Retina (tissue), 1 donor: ENCODE measurements at regions not wholly inside any gene's neighbourhood (a gene's known extent, or its start where the extent isn't known, plus 50 kb on each side); places are given as distances from the start of the nearest gene placed in this dataset.
"Not testable (repeated sequence)": the region's sequence is repeated elsewhere in the genome, so short reads cannot be mapped to it uniquely, and the experiment has no call there.

Source experiments
- DNase-seq: peaks from one replicate; pipeline ENCODE4 v3.0.0-alpha.2; 2016

GRCh38 chr5:145562931-145563330 lies 272.2 kb downstream of the PRELID2 start:
- DNase-seq, result no peak

DNA sequence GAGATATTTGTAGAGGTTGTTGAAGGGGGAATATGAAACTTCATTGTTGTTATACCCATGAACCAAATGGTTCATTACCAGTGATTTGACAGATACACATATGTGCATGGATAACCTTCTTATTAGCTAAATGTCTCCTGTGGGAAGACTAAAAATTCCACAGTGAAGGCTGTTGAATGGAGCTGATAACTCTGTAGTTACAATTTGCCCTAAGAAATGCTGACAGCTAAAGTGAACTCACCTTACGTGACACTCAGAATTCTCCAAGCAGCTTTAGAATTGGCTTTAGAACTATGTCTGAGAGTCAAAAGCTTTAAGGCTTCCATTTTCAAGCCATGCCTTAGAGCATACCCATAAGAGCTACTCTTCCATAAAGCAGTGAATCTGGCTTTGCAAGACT lies 276.9 kb downstream of the PRELID2 start:
- no peak for DNase-seq

DNA sequence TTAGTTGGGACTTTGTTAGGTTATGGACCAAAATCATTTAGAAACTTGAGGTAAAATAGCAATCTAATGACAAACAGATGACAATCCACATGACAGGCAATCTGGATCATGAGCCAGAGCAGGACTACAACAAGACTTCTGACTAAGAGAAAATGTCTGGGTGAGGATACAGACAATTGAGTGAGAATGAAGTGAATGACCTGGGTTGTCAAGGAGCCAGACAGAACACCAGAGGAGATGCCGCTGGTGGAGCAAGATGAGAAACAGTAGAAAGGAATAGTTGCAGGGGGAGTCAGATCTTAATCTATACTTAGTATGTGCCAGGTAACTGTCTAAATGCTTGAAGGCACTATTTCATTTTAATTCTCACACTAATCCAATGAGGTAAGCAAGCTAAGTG lies 277.8 kb downstream of the PRELID2 start:
- no peak for DNase-seq

GRCh38 chr5:145554399-145554798 lies 280.7 kb downstream of the PRELID2 start:
- no peak for DNase-seq

DNA sequence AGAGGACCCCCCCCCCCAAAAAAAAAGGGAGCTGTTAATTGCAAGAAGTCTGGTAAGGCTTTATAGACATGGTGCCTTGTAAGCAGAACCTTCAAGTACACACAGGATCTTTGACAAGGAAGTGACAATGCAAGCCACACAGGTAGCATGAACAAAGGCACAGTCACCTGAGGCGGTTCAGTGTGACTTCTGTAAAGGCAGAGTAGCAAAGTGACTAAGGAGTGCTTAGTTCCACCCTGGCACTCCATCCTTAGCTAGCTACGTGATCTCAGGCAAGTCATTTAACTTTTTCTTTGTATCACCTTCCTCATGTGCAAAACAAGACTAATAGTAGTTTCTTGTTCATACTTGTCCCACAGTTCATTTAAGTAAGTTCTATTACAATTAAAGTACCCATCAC lies 282.0 kb downstream of the PRELID2 start:
- DNase-seq, result no peak

DNA sequence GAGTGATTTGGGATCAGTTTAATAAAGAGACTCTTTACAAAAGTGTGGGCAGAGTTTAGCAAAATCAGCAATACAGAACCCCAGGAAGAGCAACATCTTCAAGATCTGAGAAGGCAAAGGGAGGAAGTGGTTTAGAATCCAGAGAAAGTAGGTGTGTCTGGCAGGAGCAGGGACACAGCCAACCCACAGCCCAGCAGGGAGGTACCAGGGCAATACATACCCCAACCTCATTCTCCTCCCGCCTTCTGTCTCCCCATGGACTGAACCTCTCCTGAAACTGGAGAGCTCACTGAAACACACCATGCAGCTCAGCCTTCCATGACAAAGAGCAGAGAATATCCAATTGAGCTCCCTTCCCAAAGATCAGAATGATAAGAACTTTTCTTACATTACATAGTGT lies 283.4 kb downstream of the PRELID2 start:
- no peak for DNase-seq

GRCh38 chr5:145548097-145548496 lies 287.0 kb downstream of the PRELID2 start:
- DNase-seq, result no peak

DNA sequence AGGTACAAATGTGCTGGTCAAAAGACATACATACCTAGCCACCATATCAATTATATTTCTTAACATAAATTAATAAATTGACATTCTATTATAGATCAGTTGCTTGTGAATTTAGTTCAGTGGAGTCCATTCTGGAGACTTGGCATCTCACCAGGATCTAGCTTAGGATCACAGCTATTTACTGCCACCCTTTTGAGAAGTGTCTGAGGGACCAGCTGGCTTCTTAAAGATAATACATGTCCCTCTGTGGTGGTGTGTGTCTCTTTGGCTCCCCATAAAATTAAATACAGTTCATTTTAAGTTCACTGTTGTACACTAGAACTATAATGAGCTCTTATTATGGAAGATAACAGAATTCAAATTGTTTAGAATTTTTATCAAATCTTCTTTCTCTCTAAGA lies 290.7 kb downstream of the PRELID2 start:
- DNase-seq, result no peak

- DNase-seq, result no peak
Measured at GRCh38 chr5:145543968-145544367, 291.2 kb downstream of the PRELID2 start.

DNA sequence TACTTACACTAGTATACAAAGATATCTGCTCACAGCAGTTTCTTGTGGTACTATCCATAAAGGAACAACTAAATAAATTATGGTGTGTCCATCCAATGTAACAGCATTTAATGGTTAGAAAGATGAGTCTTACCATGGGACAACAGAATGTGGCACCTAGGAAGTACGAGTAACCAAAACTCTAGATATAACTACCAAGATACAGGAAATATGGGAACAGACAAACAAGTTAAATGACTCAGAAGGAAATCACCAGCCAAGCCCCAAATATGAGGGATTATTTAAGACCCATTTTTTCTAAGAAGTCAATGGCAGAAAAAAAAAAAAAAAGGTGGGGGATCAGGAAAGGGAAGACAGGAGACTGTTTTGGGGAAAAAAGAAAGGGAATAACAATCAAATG lies 294.8 kb downstream of the PRELID2 start:
- no peak for DNase-seq

- DNase-seq, result no peak
Measured at GRCh38 chr5:145539201-145539600, 295.9 kb downstream of the PRELID2 start.

- no peak for DNase-seq
Measured at GRCh38 chr5:145536133-145536532, 299.0 kb downstream of the PRELID2 start.

DNA sequence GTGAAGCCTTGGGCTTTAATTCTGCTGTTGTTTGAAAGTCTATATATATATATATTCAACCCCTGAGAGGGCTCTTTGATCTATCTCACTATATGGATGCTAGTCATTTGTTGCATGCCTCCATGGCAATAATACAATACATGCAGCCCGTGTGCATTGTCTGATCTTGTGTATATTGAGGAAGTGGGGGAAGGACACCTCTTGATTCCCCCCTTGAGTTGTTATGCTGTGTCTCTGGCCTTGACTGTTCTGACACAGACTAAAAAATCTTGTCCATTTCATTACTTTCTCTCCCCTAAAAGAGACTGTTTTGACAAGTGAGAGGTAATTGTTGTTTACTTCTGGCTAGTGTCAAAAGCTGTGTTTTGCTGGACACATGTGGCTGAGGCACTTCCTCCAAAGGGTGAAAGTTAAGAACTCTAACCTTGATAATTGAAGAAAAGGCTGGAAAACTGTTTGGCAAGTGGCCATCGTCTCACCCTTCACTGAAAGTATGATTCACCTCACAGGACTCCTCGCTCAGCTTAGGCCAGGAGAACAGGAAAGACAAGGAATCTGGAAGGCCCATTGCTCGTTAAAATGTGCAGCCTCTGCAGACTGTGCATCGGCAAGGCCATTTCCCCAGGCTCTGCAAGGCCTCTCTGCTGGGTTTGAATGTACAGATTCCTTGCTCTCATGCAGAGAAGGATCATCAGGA lies 304.0 kb downstream of the PRELID2 start:
- no peak for DNase-seq

- DNase-seq, result peak; percentile 10
Measured at GRCh38 chr5:145521523-145521922, 313.6 kb downstream of the PRELID2 start.

- peak; percentile 63 for DNase-seq
Measured at GRCh38 chr5:145521066-145521465, 314.1 kb downstream of the PRELID2 start.

GRCh38 chr5:145520335-145520734 lies 314.8 kb downstream of the PRELID2 start:
- peak; percentile 16 for DNase-seq

- not testable (repeated sequence) for DNase-seq
Measured at GRCh38 chr5:145517588-145517987, 317.6 kb downstream of the PRELID2 start.

DNA sequence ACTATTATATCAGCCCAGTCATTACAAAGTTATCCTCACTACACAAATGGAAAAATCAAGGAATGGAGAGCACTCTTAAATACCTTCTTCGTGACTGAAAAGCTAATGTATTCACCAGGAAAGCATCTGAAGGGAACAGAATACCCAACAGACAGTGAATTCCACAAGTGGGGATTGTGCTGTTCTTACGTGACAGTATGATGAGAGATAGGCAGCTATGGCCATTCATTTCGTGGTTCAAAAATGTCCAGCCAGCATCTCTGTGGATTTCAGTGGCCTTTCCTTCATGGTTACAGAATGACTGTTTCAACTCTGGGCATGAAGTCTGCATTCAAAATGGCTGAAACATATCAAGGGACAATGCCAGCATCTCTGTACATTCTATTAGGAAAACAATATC lies 323.8 kb downstream of the PRELID2 start:
- no peak for DNase-seq

- no peak for DNase-seq
Measured at GRCh38 chr5:145510769-145511168, 324.4 kb downstream of the PRELID2 start.

- peak; percentile 56 for DNase-seq
Measured at GRCh38 chr5:145510324-145510723, 324.8 kb downstream of the PRELID2 start.

DNA sequence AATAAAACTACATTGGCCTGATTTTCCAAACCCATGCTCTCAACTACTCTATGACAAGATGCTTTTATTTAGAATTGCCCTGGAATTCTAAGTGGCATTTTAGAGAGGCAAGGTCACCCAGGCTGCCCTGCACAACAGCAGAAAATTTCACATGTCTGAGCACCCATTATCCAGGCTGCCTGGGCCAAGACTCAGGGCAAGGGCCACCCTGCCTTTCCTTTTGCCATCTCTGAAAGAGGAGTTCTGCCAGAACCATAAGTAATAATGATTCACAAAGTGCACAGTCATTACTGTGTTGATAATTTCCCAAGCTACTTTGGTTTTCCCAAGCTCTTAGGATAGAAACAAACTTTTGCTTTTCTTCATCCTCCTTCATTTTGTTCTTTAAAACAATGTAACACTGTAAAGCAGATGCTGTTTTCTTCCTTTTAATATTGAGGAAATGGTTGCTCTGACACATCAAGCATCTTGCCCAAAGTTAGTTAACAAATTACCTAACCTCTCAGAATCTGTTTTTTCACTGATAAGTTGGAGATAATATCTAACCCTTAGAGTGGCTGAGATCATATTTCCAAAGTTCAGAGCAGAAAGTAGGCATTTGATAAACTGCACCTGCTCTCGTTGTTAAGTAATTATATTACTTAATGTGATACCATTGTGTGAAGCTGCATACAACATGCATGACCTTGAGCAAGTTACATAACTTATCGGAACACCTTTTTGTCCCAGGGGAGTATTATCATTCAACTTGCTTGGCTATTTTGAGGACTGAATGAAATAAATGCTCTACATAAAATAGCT lies 325.6 kb downstream of the PRELID2 start:
- no peak for DNase-seq

- no peak for DNase-seq
Measured at GRCh38 chr5:145506185-145506850, 328.8 kb downstream of the PRELID2 start.

GRCh38 chr5:145502906-145503305 lies 332.2 kb downstream of the PRELID2 start:
- no peak for DNase-seq

- DNase-seq, result no peak
Measured at GRCh38 chr5:145500710-145501109, 334.4 kb downstream of the PRELID2 start.
